K562 (cell line): ENCODE measurements at regions not wholly inside any gene's neighbourhood (a gene's known extent, or its start where the extent isn't known, plus 50 kb on each side); places are given as distances from the start of the nearest gene placed in this dataset.

Experiments used
- ATAC-seq: fragments of 200-7000 bp; cut with Tn5 transposase; 3 replicates; pipeline ENCODE4 v1.9.1; 2020; ENCODE audit warnings: moderate library complexity
- BruUV-seq: library from RNA; stranded (reverse); fragments of 400-500 nt; replicated peaks from 2 replicates; lab custom pipeline; 2021; lab: Mats Ljungman, UMichigan
- CTCF ChIA-PET: fragments of 300-600 bp; formaldehyde crosslinking; extraction: SDS; loops from one replicate; lab custom pipeline; 2021; ENCODE audit warnings: low intra/inter-chr PET ratio; lab: Yijun Ruan, JAX
- POLR2A ChIA-PET: fragments of 300-600, 350-650 bp; sonication (Branson Sonifier 250); formaldehyde crosslinking; extraction: SDS; loops from one replicate; lab custom pipeline; 2021; ENCODE audit warnings: antibody characterized with exemption, inconsistent platforms; lab: Yijun Ruan, JAX
- DNase-seq, 4 experiments: peaks; one replicate each; pipeline versions ENCODE4 v3.0.0 to v3.0.0-alpha.2; 2011 to 2018; ENCODE audit warnings: low spot score in 3 of 4, mixed read lengths in 3 of 4; ENCODE audit errors: extremely low read depth in 1 of 4
- FAIRE-seq: peaks from 2 replicates; lab custom pipeline; 2011; peaks lifted over from hg19 to GRCh38; lab: Jason Lieb, UNC
- H2AFZ ChIP-seq: 2 replicates; pipeline ENCODE4 v1.6.0; 2011; ENCODE audit warnings: low read depth, low read length, control low read depth, inconsistent platforms
- H3K27ac ChIP-seq: fragments of 200-600 bp; 3 replicates; pipeline ENCODE4 v1.8.0; 2011; ENCODE audit warnings: low read depth, mild to moderate bottlenecking, control low read depth, inconsistent platforms, low read length, moderate library complexity, mixed read lengths; ENCODE audit errors: extremely low read depth
- H3K27me3 ChIP-seq, 2 experiments: fragments of 300-600 bp in 1 of 2; 2 replicates in 1 of 2; 3 replicates in 1 of 2; pipeline versions ENCODE4 v1.6.0 to v1.8.0; 2011; ENCODE audit warnings: inconsistent platforms in 2 of 2, low read length in 2 of 2, mild to moderate bottlenecking in 1 of 2, mixed read lengths in 1 of 2, moderate library complexity in 1 of 2; ENCODE audit not compliant: control insufficient read depth in 2 of 2, insufficient read depth in 2 of 2
- H3K36me3 ChIP-seq: fragments of 300-600 bp; 3 replicates; pipeline ENCODE4 v1.8.0; 2011; ENCODE audit warnings: mild to moderate bottlenecking, low read length, inconsistent platforms; ENCODE audit not compliant: control insufficient read depth, insufficient read depth
- H3K4me1 ChIP-seq, 2 experiments: fragments of 200-600 bp in 1 of 2; replicated peaks in 1 of 2; 2 replicates in 1 of 2; 3 replicates in 1 of 2; pipeline versions ENCODE4 v1.5.1 to v1.8.0; 2011; ENCODE audit warnings: inconsistent platforms in 2 of 2, low read length in 2 of 2, mild to moderate bottlenecking in 1 of 2, mixed read lengths in 1 of 2, moderate library complexity in 1 of 2; ENCODE audit not compliant: control insufficient read depth in 2 of 2, insufficient read depth in 2 of 2
- H3K4me2 ChIP-seq: 2 replicates; pipeline ENCODE4 v1.6.1; 2011; ENCODE audit warnings: low read length, control low read depth, inconsistent platforms, mixed read lengths; ENCODE audit not compliant: insufficient read depth
- H3K4me3 ChIP-seq: fragments of 200-600 bp; sonication (generic), shearing (Covaris generic); 2 replicates; pipeline ENCODE4 v1.5.1; 2016; ENCODE audit warnings: control low read depth, inconsistent platforms
- H3K79me2 ChIP-seq: fragments of 200-600 bp; 3 replicates; pipeline ENCODE4 v1.8.0; 2011; ENCODE audit warnings: low read length, inconsistent platforms; ENCODE audit not compliant: control insufficient read depth, insufficient read depth
- H3K9ac ChIP-seq, 2 experiments: 2 replicates each; pipeline versions ENCODE4 v1.6.0 to v1.6.1; 2011; ENCODE audit warnings: low read depth in 2 of 2, low read length in 2 of 2, control low read depth in 1 of 2, inconsistent platforms in 1 of 2, mild to moderate bottlenecking in 1 of 2, mixed read lengths in 1 of 2; ENCODE audit not compliant: insufficient read depth in 1 of 2
- H3K9me1 ChIP-seq: one replicate; pipeline ENCODE4 v1.6.0; 2011; ENCODE audit warnings: inconsistent platforms, mild to moderate bottlenecking, low read length, moderate library complexity; ENCODE audit not compliant: control insufficient read depth, insufficient read depth
- H3K9me3 ChIP-seq: replicated peaks from 2 replicates; pipeline ENCODE4 v1.5.1; 2011; ENCODE audit warnings: low read depth, low read length, inconsistent platforms; ENCODE audit not compliant: control insufficient read depth, insufficient read depth
- H4K20me1 ChIP-seq: replicated peaks from 2 replicates; pipeline ENCODE4 v1.6.1; 2011; ENCODE audit warnings: low read length, inconsistent platforms, mixed read lengths; ENCODE audit not compliant: control insufficient read depth, insufficient read depth
- BCOR ChIP-seq: fragments of 450-650 bp; IDR thresholded peaks from 2 replicates; pipeline ENCODE4 v1.6.1; 2016
- SETDB1 ChIP-seq: IDR thresholded peaks from one replicate; pipeline ENCODE4 v1.6.1; 2012; ENCODE audit warnings: low read length, control low read depth, inconsistent platforms
- ZBTB7A ChIP-seq: IDR thresholded peaks from 2 replicates; pipeline ENCODE4 v1.6.1; 2011; ENCODE audit warnings: low read depth, mild to moderate bottlenecking, low read length, moderate library complexity, borderline replicate concordance; ENCODE audit not compliant: control insufficient read depth
- ZNF121 ChIP-seq: sonication (generic); formaldehyde crosslinking; conservative IDR thresholded peaks from 2 replicates; pipeline ENCODE4 v1.8.0; 2022; ENCODE audit warnings: missing genetic modification reagents
- ZNF408 ChIP-seq: fragments of 250-450 bp; sonication (Bioruptor Pico); IDR thresholded peaks from 2 replicates; pipeline ENCODE4 v1.4.0; 2020; ENCODE audit warnings: low read depth, mild to moderate bottlenecking, moderate library complexity
- ZNF830 ChIP-seq: fragments of 250-450 bp; sonication (Bioruptor Pico); IDR thresholded peaks from 2 replicates; pipeline ENCODE4 v1.5.0; 2021; ENCODE audit warnings: mild to moderate bottlenecking
- in situ Hi-C: fragments of 300-500 bp; cut with MboI; formaldehyde crosslinking; loops from 4 replicates; pipeline ENCODE4 v1.15.0; 2018; ENCODE audit warnings: inconsistent platforms, mixed read lengths
- intact Hi-C: fragments of 100-400 bp; cut with micrococcal nuclease; formaldehyde crosslinking; loops from 2 replicates; pipeline ENCODE4 v1.14.2; 2022
- TF ChIP-seq, protein P1 (sequence below): sonication (generic); formaldehyde crosslinking; IDR thresholded peaks from 2 replicates; pipeline ENCODE4 v1.8.1; 2023; ENCODE audit warnings: mild to moderate bottlenecking, missing genetic modification reagents, moderate library complexity
- TF ChIP-seq, protein P2 (sequence below), 2 experiments: fragments of 450-650 bp; IDR thresholded peaks; 2 replicates each; pipeline ENCODE4 v1.6.1; 2016; ENCODE audit warnings: mild to moderate bottlenecking in 2 of 2, borderline replicate concordance in 1 of 2, low read depth in 1 of 2, moderate library complexity in 1 of 2
- TF ChIP-seq, protein P3 (sequence below): sonication (generic); formaldehyde crosslinking; IDR thresholded peaks from 2 replicates; pipeline ENCODE4 v1.8.1; 2023; ENCODE audit warnings: mild to moderate bottlenecking, missing genetic modification reagents

- no peak for TF ChIP-seq ZBTB7A
- TF ChIP-seq, protein P1, sequence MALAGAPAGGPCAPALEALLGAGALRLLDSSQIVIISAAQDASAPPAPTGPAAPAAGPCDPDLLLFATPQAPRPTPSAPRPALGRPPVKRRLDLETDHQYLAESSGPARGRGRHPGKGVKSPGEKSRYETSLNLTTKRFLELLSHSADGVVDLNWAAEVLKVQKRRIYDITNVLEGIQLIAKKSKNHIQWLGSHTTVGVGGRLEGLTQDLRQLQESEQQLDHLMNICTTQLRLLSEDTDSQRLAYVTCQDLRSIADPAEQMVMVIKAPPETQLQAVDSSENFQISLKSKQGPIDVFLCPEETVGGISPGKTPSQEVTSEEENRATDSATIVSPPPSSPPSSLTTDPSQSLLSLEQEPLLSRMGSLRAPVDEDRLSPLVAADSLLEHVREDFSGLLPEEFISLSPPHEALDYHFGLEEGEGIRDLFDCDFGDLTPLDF (CRISPR knock-in tag) = no peak
- no peak for TF ChIP-seq SETDB1
- TF ChIP-seq BCOR = no peak
- TF ChIP-seq ZNF121 (CRISPR knock-in tag) = no peak
- no peak for TF ChIP-seq ZNF408
- no peak for TF ChIP-seq ZNF830 (CRISPR knock-in tag)
These were observed 390.4 kb downstream of the TMEM38B start (continued) for GRCh38 chr9:106084702-106085101.

- ChIA-PET POLR2A (interaction anchor here (0.7 kb wide), 1 partner anchor 438 kb away, joined by 4 read pairs; no protein-coding TSS in a partner anchor), CTCF (no interaction called here)
- Histone ChIP-seq H3K4me3 (no peak overlapping the region), H3K79me2 (no peaks in the 10 kb centered on the region), H3K9me3 (no peaks in the 10 kb centered on the region), H3K4me2 (no peak overlapping the region), H2AFZ (no peak overlapping the region), H3K27ac (no peak overlapping the region), H3K36me3 (no peaks in the 10 kb centered on the region), H3K9ac (no peak overlapping the region), H4K20me1 (no peaks in the 10 kb centered on the region), H3K27me3 (no peaks in the 10 kb centered on the region), H3K4me1 (no peaks in the 10 kb centered on the region), H3K9me1 (no peaks in the 10 kb centered on the region)
- DNase-seq (no peak), ATAC-seq (no peak), FAIRE-seq (no peak)
- intact Hi-C loops (no loop called here), in situ Hi-C loops (no loop called here)
- no TSS peak for BruUV-seq
- TF ChIP-seq, protein P2, sequence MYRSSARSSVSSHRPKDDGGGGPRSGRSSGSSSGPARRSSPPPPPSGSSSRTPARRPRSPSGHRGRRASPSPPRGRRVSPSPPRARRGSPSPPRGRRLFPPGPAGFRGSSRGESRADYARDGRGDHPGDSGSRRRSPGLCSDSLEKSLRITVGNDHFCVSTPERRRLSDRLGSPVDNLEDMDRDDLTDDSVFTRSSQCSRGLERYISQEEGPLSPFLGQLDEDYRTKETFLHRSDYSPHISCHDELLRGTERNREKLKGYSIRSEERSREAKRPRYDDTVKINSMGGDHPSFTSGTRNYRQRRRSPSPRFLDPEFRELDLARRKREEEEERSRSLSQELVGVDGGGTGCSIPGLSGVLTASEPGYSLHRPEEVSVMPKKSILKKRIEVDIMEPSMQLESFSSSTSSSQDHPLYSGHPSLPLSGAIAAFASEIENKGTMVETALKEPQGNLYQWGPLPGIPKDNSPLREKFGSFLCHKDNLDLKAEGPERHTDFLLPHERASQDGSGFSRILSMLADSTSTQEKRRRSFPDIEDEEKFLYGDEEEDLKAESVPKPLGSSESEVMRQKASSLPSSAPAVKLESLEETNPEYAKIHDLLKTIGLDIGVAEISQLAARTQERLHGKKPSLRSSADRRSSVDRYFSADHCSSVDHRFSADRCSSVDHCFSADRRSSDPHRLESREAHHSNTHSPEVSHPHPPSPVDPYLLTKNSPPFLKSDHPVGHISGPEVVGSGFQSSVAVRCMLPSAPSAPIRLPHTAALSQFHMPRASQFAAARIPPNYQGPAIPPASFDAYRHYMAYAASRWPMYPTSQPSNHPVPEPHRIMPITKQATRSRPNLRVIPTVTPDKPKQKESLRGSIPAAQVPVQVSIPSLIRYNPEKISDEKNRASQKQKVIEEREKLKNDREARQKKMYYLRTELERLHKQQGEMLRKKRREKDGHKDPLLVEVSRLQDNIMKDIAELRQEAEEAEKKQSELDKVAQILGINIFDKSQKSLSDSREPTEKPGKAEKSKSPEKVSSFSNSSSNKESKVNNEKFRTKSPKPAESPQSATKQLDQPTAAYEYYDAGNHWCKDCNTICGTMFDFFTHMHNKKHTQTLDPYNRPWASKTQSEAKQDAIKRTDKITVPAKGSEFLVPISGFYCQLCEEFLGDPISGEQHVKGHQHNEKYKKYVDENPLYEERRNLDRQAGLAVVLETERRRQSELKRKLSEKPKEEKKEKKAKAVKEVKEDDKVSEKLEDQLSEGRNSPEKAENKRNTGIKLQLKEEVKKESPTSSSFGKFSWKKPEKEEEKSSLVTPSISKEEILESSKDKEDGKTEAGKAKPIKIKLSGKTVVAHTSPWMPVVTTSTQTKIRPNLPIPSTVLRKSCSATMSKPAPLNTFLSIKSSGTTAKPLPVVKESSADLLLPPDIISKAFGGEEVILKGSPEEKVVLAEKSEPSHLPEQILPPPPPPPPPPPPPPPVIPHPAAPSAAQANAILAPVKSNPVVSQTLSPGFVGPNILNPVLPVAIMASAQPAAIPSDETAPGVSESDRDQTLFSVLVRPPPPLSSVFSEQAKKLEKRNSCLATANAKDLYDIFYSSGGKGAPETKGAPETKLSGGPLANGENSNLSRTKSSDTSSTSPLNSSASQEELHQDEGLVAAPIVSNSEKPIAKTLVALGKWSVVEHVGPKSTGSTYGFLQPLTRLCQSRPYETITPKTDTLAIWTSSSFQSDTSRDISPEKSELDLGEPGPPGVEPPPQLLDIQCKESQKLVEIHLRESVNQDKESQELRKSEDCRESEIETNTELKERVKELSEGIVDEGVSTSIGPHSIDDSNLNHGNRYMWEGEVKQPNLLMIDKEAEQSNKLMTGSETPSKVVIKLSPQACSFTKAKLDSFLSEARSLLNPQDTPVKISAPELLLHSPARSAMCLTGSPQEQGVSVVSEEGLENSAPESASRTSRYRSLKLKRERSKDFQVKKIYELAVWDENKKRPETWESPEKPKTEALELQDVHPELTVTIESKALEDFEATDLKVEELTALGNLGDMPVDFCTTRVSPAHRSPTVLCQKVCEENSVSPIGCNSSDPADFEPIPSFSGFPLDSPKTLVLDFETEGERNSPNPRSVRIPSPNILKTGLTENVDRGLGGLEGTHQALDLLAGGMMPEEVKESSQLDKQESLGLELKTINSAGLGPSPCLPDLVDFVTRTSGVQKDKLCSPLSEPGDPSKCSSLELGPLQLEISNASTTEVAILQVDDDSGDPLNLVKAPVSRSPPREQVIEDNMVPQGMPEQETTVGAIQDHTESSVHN (IDR thresholded peaks at IDR 0.05; ENCODE audit: borderline replicate concordance in 1 of 2, low read depth in 1 of 2) = no peak
- TF ChIP-seq, protein P3, sequence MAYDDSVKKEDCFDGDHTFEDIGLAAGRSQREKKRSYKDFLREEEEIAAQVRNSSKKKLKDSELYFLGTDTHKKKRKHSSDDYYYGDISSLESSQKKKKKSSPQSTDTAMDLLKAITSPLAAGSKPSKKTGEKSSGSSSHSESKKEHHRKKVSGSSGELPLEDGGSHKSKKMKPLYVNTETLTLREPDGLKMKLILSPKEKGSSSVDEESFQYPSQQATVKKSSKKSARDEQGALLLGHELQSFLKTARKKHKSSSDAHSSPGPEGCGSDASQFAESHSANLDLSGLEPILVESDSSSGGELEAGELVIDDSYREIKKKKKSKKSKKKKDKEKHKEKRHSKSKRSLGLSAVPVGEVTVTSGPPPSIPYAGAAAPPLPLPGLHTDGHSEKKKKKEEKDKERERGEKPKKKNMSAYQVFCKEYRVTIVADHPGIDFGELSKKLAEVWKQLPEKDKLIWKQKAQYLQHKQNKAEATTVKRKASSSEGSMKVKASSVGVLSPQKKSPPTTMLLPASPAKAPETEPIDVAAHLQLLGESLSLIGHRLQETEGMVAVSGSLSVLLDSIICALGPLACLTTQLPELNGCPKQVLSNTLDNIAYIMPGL (CRISPR knock-in tag) = no peak
These were observed 391.1 kb downstream of the TMEM38B start for GRCh38 chr9:106085479-106085878.
